Natural killer cell treated with Interleukin-12 subunit alpha and Interleukin-12 subunit beta and Interleukin-15 and Interleukin-18, amount 100 ng/mL, for 72 hours (primary cell): ENCODE measurements at regions not wholly inside any gene's neighbourhood (a gene's known extent, or its start where the extent isn't known, plus 50 kb on each side); places are given as distances from the start of the nearest gene placed in this dataset.

Experiments used
- ATAC-seq, 2 donors: fragments of 150-1000 bp; cut with Tn5 transposase in 1 of 2; sonication (Bioruptor Pico), chemical (Tn5 transposase) in 1 of 2; 2 replicates each; pipeline ENCODE4 v1.10.0; 2021
- DNase-seq: peaks from one replicate; pipeline ENCODE4 v3.0.0; 2022; ENCODE audit warnings: low spot score
- H3K27ac Mint-ChIP-seq, 2 donors: 1 replicate in 1 of 2; 2 replicates in 1 of 2; pipeline ENCODE4 v1.8.0; 2022; ENCODE audit warnings: mixed read lengths in 2 of 2, mild to moderate bottlenecking in 1 of 2, moderate library complexity in 1 of 2
- H3K27me3 Mint-ChIP-seq, 2 donors: 1 replicate in 1 of 2; 2 replicates in 1 of 2; pipeline ENCODE4 v1.8.0; 2022; ENCODE audit warnings: mixed read lengths in 2 of 2
- H3K36me3 Mint-ChIP-seq: one replicate; pipeline ENCODE4 v1.8.0; 2022; ENCODE audit warnings: mixed read lengths
- H3K4me1 Mint-ChIP-seq, 2 donors: 1 replicate in 1 of 2; 2 replicates in 1 of 2; pipeline ENCODE4 v1.8.0; 2022; ENCODE audit warnings: low read depth in 2 of 2, mixed read lengths in 2 of 2, mild to moderate bottlenecking in 1 of 2
- H3K4me3 Mint-ChIP-seq: one replicate; pipeline ENCODE4 v1.8.0; 2022; ENCODE audit warnings: mixed read lengths
- H3K9me3 Mint-ChIP-seq: 2 replicates; pipeline ENCODE4 v1.8.0; 2022; ENCODE audit warnings: mixed read lengths

DNA sequence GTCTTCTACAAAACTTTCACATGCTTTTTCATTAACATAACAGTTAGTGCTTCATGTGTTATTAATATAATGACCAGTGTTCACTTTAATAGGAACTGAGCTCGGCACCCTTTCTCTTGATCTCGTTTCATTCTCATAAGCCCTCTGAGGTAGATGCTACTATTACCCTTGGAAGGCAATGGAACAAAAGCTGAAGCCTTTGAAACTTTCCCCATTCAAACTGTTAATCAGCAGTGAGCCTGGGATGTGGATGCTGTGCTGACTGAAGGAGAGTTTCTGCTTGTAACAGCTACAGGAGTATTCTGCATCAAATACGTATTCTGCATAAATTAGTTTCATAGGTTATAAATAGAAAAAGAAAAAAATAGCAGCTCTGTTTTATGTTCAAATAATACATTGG lies 904.0 kb upstream of the CDH2 start:
- peaks cover 0 to 2% of the 10 kb centered on the region in 2 donors for H3K27me3 Mint-ChIP-seq
- peaks cover 3% of the 10 kb centered on the region for H3K9me3 Mint-ChIP-seq
- H3K4me1 Mint-ChIP-seq: no peaks in the 10 kb centered on the region
- ATAC-seq (no peak), DNase-seq (no peak)
- no peaks in the 10 kb centered on the region for H3K36me3 Mint-ChIP-seq
- H3K4me3 Mint-ChIP-seq: no peak overlapping the region
- no peak overlapping the region for H3K27ac Mint-ChIP-seq

DNA sequence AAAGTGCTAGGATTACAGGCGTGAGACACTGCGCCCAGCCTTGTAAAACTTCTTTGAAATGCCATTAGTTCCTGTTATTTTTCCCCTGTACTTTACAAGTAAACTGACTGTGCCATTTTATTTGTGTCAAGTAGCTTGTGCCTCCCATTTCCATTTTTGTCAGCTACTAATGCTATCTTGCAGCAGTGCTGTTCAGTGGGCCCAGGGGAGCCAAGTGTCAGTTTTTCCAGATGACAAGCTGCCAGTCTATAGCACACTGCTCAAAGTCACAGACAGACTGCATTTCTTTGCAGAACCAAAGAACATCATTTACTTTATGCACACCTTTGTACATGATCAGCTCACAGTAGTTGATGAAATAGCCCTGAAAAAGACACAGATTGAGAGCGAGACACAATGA lies 901.3 kb upstream of the CDH2 start:
- H3K4me3 Mint-ChIP-seq: no peak overlapping the region
- ATAC-seq (no peak), DNase-seq (no peak)
- no peak overlapping the region for H3K27ac Mint-ChIP-seq
- H3K9me3 Mint-ChIP-seq: peaks cover 8% of the 10 kb centered on the region
- no peaks in the 10 kb centered on the region for H3K36me3 Mint-ChIP-seq
- peaks cover 0 to 2% of the 10 kb centered on the region in 2 donors for H3K27me3 Mint-ChIP-seq
- H3K4me1 Mint-ChIP-seq: no peaks in the 10 kb centered on the region

DNA sequence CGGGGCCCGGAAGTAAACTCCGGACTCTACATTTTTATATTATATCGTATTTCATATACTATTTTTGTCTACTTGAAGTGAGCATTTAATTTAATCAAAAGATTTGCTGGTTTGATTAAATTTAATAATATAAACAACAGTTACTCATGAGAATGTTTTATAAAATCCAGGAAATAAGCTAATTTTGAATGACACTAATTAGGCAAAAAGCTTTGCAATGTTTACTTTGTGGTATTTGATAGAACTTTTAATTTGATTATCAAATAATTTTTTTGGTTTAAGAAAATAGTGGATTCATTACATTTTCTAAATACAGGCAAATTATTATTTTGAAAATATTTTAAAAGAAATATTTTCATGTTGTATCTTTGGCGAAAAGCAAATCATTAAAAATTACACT lies 900.4 kb upstream of the CDH2 start:
- no peak overlapping the region for H3K4me3 Mint-ChIP-seq
- no peaks in the 10 kb centered on the region for H3K27me3 Mint-ChIP-seq
- H3K27ac Mint-ChIP-seq: no peak overlapping the region
- ATAC-seq: no peak
- no peaks in the 10 kb centered on the region for H3K36me3 Mint-ChIP-seq
- peaks cover 8% of the 10 kb centered on the region for H3K9me3 Mint-ChIP-seq
- H3K4me1 Mint-ChIP-seq: no peaks in the 10 kb centered on the region
- no peak for DNase-seq

DNA sequence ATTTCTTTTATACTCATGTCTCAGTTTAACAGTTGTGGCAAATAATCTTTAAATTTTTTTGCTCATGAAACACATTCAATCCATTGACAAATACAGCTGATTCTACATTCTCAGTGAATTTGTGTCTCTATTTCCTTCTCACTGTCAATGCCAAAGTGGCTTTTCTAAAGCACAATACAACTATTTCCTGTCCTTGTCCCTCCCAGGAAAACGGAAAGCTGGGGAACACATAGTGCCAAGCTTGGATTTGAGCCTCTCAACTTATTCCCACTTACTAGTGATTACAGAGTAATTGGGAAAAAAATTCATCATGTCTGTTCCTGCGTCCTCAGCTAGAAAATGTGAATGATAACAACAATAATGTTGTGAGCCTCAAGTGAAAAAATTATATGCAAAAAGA lies 899.7 kb upstream of the CDH2 start:
- no peaks in the 10 kb centered on the region for H3K27me3 Mint-ChIP-seq
- ATAC-seq (no peak), DNase-seq (no peak)
- H3K27ac Mint-ChIP-seq: no peak overlapping the region
- H3K36me3 Mint-ChIP-seq: no peaks in the 10 kb centered on the region
- no peak overlapping the region for H3K4me3 Mint-ChIP-seq
- no peaks in the 10 kb centered on the region for H3K4me1 Mint-ChIP-seq
- peaks cover 8% of the 10 kb centered on the region for H3K9me3 Mint-ChIP-seq

DNA sequence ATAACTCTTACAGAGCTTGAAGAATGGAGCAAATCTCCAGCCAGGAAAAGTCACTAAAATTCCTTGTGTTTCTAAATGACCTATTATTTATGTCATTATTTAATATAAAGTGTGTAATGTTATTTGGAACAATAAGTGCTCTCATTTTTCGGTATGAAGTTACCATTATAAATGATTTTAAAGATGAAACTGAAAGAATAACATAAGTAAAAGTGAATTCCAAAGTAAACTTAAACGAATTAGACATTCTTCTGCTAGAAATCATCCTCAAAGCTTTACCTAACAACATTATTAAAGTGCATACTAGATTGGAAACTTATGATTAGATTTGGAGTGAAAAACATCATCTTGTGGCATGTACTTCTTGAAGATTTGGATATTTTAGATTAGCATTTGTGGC lies 897.2 kb upstream of the CDH2 start:
- ATAC-seq (no peak), DNase-seq (no peak)
- Mint-ChIP-seq H3K9me3 (peaks cover 8% of the 10 kb centered on the region), H3K4me1 (no peaks in the 10 kb centered on the region), H3K27ac (no peak overlapping the region), H3K4me3 (no peak overlapping the region), H3K36me3 (no peaks in the 10 kb centered on the region), H3K27me3 (no peaks in the 10 kb centered on the region)

DNA sequence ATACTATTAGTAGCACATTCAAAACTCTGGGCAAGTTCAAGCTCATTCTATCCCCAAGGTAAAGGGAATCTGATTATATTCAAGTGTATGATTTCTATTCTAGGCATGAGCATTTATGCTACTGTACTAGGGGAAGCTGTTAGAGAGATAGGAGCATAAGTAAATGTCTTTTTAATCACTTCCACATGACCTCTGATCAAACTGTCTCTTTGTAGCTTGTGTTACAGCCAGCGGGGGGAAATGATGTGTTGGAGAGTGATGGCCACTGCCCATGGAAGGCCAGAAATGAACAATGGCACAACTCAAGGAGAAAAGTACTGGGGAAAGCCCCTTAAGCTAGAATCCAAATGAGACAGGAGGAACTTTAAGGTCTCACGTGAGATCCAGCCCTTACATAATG lies 894.9 kb upstream of the CDH2 start:
- no peaks in the 10 kb centered on the region for H3K27me3 Mint-ChIP-seq
- ATAC-seq (no peak), DNase-seq (no peak)
- H3K4me3 Mint-ChIP-seq: no peak overlapping the region
- peaks cover 5% of the 10 kb centered on the region for H3K9me3 Mint-ChIP-seq
- H3K36me3 Mint-ChIP-seq: no peaks in the 10 kb centered on the region
- no peaks in the 10 kb centered on the region for H3K4me1 Mint-ChIP-seq
- H3K27ac Mint-ChIP-seq: no peak overlapping the region

DNA sequence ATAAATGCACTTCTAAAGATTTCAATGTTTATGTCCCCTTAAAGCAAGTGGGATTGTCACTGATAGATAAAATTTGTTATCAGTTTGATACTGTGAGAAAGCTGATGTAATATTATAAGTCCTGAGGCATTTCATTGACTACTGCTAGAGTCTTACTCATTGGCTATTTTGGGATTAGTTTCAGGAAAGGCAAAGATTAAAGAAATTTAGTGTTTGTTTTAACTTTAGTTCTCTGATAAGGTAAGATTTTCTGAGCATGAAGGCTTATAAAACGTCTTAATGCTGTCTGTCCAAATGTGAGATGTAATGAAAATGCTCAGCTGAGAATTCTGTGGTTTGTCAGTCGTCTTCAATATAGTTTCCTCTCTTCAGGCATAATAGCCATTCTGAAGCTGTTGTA lies 886.4 kb upstream of the CDH2 start:
- Mint-ChIP-seq H3K4me1 (no peaks in the 10 kb centered on the region), H3K27me3 (no peaks in the 10 kb centered on the region), H3K27ac (no peak overlapping the region), H3K4me3 (no peak overlapping the region), H3K36me3 (peaks cover 6% of the 10 kb centered on the region), H3K9me3 (peaks cover 13% of the 10 kb centered on the region)
- no peak for DNase-seq
- ATAC-seq: no peak

DNA sequence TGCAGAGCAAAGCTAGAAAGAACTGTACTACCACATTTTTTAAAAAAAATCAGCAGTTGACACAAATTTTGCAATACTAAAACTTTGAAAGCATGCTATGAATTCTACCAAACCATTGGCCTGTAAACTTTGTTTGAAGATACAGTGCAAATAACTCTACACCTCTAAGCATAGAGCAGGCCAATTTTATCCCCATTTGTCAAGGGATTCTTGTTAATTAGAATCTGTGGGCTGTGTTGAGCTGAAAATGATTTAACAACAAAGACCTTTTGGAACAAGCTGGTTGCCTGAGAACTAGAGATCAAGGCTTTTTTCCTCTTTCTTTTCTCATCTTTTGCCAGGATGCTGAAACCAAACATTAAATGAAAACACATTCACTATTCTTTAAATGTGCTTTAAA lies 886.0 kb upstream of the CDH2 start:
- no peaks in the 10 kb centered on the region for H3K4me1 Mint-ChIP-seq
- no peaks in the 10 kb centered on the region for H3K27me3 Mint-ChIP-seq
- DNase-seq: no peak
- no peak overlapping the region for H3K4me3 Mint-ChIP-seq
- peaks cover 13% of the 10 kb centered on the region for H3K9me3 Mint-ChIP-seq
- ATAC-seq: no peak
- H3K27ac Mint-ChIP-seq: no peak overlapping the region
- H3K36me3 Mint-ChIP-seq: peaks cover 6% of the 10 kb centered on the region

DNA sequence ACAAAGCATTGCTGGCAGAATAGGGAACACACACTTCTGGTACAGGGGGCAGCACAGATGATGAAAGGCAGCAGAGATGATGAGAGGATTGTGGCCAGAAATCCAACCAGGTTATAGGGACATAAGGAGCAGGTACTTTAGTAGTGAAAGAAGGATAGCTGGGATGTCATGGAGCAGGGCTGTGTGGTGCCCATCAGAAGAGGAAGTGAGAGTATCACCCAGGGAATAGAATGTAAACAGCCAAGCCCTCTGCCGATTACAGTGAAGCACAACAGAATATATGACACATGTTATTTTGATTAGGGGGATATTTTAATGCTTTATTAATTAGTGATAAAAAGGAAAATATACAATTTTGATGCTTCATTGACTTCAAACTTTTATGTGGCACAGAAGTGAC lies 883.4 kb upstream of the CDH2 start:
- ATAC-seq: no peak
- peaks cover 10% of the 10 kb centered on the region for H3K9me3 Mint-ChIP-seq
- no peaks in the 10 kb centered on the region for H3K27me3 Mint-ChIP-seq
- no peaks in the 10 kb centered on the region for H3K4me1 Mint-ChIP-seq
- H3K4me3 Mint-ChIP-seq: no peak overlapping the region
- no peak for DNase-seq
- no peaks in the 10 kb centered on the region for H3K36me3 Mint-ChIP-seq
- H3K27ac Mint-ChIP-seq: no peak overlapping the region

DNA sequence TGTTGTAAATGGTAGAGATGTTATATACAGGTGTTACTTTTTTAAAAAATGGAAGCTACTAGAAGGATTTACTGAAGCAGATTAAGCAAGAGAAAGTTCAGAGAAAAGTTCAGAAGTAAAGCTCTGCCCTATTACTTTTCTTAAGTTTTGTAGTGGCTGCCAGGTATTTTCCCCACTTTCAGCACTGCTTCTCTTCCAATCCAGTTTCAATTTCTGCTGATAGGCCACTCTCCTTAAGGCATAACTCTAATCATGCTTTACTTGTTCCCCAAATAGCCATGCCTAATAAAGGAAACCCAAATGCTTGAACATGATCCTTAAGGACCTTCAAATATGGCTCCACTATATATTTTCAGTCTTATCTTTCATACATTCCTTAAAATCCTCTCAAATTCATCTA lies 880.8 kb upstream of the CDH2 start:
- Mint-ChIP-seq H3K9me3 (peaks cover 10% of the 10 kb centered on the region), H3K4me3 (no peak overlapping the region), H3K4me1 (no peaks in the 10 kb centered on the region)

DNA sequence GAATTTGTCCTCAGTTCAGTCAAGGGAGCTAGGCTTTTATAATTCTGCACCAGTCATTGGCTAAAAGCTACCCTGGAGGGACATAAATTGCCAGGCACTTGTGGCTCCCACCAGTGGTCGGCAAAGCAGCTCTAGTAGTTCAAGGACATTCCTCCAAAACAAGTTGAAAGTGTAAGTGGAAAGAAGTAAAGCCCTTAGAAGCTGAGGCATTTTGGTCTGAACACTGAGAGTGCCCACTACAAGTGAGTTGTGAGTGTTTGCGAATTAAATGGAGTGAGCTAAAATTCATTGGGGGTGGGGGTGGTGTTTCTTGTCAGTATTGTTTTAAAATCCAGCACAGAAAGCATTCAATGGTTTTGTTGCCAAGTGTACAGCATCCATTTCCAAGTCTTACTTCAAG lies 879.9 kb upstream of the CDH2 start:
- Mint-ChIP-seq H3K36me3 (peaks cover 8% of the 10 kb centered on the region), H3K4me3 (no peak overlapping the region), H3K27me3 (no peaks in the 10 kb centered on the region), H3K27ac (no peak overlapping the region), H3K4me1 (no peaks in the 10 kb centered on the region), H3K9me3 (peaks cover 12% of the 10 kb centered on the region)
- ATAC-seq: no peak
- DNase-seq: no peak

More for the DNA sequence above, 880.8 kb upstream of the CDH2 start:
- Mint-ChIP-seq H3K36me3 (peaks cover under 1% of the 10 kb centered on the region), H3K27me3 (no peaks in the 10 kb centered on the region), H3K27ac (no peak overlapping the region)
- ATAC-seq (no peak), DNase-seq (no peak)

DNA sequence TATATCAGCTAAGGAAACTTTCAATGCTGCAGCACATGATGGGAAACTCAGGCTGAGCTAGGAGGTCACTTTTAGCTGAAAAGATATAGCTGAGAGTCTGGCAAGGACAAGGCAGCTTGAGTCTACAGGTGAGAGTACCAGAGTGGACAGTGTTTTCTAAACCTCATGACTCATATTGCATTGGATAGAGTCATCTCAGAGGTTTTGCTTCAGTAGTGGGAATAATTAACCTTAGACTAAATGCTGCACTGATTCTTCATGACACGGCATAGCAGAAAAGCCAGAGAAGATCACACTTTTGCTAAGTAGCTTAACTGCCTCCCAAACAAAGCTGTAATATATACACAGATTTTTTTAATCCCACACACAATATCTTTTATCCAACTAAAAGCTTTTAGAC lies 865.0 kb upstream of the CDH2 start:
- no peaks in the 10 kb centered on the region for H3K27me3 Mint-ChIP-seq
- DNase-seq: no peak
- peaks cover 16% of the 10 kb centered on the region for H3K36me3 Mint-ChIP-seq
- no peak overlapping the region for H3K27ac Mint-ChIP-seq
- no peaks in the 10 kb centered on the region for H3K4me1 Mint-ChIP-seq
- no peak overlapping the region for H3K4me3 Mint-ChIP-seq
- ATAC-seq: no peak
- H3K9me3 Mint-ChIP-seq: peaks cover 21% of the 10 kb centered on the region

DNA sequence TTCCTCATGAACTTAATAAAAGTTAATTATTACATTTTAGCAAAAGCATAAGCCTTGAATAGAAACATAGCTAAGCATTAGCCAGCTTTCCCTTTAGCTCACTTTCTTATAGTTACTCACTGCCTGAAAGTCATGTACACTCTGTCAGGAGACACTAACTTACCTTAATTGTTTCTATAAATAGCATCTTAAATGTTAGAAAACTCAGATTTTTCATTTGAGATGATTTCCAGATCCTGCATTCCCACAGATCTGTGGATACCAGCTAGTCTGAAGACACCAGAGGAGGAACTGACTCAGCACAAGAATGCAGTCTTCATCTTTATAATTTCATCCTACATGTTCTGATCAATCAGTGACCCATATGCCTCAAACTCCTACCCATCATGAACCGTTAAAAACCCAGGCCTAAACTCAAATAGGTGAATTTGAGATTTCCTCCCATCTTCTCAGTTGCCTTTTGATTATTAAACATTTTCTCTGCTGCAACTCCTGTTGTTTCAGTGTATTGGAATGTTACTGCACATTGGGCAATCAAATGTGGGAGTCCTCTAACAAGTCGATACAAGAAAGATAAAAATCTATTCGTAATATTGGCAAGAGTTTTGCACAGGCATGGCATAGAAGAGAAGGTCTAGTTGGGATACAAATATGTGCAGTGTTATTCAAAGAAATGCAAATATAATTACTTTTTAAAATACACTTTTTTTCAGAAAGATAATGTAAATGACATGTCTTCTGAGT lies 857.4 kb upstream of the CDH2 start:
- ATAC-seq (no peak), DNase-seq (no peak)
- Mint-ChIP-seq H3K27me3 (no peaks in the 10 kb centered on the region), H3K4me1 (no peaks in the 10 kb centered on the region), H3K36me3 (peaks cover 6% of the 10 kb centered on the region), H3K27ac (no peak overlapping the region), H3K4me3 (no peak overlapping the region), H3K9me3 (peaks cover under 1% of the 10 kb centered on the region)

DNA sequence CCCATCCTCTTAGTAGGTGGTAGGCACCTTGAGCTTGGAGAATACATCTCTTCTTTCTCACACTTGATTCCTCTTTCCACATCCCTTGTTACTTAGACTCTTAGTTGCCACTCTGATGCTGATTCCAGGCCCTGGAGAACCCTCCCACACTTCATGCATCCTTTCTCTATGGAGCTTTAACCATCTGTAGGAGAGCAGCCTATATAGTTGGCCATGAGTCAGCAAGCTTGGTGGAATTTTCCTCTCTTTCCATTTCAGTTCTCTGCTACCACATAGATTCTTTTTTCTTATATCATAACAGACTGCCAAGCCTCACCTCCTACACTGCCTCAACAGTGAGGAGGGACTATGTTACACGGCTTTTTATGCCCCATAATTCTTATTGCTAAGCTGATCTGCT lies 851.6 kb upstream of the CDH2 start:
- no peaks in the 10 kb centered on the region for H3K27me3 Mint-ChIP-seq
- no peak overlapping the region for H3K4me3 Mint-ChIP-seq
- DNase-seq: no peak
- H3K36me3 Mint-ChIP-seq: peaks cover 4% of the 10 kb centered on the region
- no peaks in the 10 kb centered on the region for H3K4me1 Mint-ChIP-seq
- H3K9me3 Mint-ChIP-seq: no peaks in the 10 kb centered on the region
- ATAC-seq: no peak
- H3K27ac Mint-ChIP-seq: no peak overlapping the region

DNA sequence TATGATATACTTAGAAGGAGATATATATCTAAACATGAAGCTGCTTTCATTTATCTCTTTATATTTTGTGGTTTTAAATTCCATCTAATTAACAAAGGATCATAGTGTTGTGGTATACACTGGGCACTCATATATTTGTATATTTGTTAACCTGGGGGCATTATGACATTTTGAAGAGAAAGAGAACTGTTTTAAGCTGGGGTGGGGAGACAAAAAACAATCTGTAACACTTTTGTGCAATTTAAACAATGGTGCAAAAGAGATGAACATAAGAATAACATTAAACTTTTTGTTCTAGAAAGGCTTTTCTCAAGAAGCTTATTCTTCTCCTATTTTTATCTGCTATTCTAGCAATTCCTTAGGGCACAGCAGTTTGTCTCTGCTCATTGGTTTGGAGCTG lies 842.0 kb upstream of the CDH2 start:
- Mint-ChIP-seq H3K9me3 (peaks cover 3% of the 10 kb centered on the region), H3K4me3 (no peak overlapping the region), H3K27me3 (no peaks in the 10 kb centered on the region), H3K36me3 (no peaks in the 10 kb centered on the region), H3K27ac (no peak overlapping the region), H3K4me1 (peaks cover 0 to 3% of the 10 kb centered on the region in 2 donors)
- no peak for ATAC-seq
- no peak for DNase-seq
